ENCODE measurements at regions not wholly inside any gene's neighbourhood (a gene's known extent, or its start where the extent isn't known, plus 50 kb on each side); places are given as distances from the start of the nearest gene placed in this dataset.

DNA sequence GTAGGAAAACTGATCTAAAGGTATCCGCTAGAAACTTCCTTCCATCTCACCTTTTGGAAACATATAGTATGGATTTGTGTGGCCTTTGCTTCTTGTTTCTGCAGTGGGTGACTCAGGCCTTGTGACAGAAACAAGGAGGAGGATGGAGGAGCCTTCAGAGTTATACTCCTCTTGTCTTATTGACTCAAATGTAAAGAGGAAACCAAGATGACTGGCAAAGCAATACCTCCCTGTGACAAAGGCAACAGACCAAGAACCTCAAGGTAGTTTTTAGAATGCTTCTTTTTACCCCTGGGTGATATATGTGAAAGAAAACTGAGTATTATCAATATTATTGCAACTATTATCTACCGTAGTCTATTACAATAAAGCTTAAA lies 123.3 kb upstream of the SLIT3 start:
- no peaks in the 10 kb centered on the region for H3K27me3 Mint-ChIP-seq (ENCODE audit: unreplicated experiment)
- no peaks in the 10 kb centered on the region for H3K9me3 Mint-ChIP-seq (ENCODE audit: unreplicated experiment)
- TF ChIP-seq, protein P1, sequence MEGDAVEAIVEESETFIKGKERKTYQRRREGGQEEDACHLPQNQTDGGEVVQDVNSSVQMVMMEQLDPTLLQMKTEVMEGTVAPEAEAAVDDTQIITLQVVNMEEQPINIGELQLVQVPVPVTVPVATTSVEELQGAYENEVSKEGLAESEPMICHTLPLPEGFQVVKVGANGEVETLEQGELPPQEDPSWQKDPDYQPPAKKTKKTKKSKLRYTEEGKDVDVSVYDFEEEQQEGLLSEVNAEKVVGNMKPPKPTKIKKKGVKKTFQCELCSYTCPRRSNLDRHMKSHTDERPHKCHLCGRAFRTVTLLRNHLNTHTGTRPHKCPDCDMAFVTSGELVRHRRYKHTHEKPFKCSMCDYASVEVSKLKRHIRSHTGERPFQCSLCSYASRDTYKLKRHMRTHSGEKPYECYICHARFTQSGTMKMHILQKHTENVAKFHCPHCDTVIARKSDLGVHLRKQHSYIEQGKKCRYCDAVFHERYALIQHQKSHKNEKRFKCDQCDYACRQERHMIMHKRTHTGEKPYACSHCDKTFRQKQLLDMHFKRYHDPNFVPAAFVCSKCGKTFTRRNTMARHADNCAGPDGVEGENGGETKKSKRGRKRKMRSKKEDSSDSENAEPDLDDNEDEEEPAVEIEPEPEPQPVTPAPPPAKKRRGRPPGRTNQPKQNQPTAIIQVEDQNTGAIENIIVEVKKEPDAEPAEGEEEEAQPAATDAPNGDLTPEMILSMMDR (IDR thresholded peaks at IDR 0.05; ENCODE audit: partially characterized antibody, unreplicated experiment) = no peak
- peaks cover 4% of the 10 kb centered on the region for H3K4me1 Mint-ChIP-seq (ENCODE audit: low read depth, unreplicated experiment)
- no peak for DNase-seq
- H3K36me3 Mint-ChIP-seq (ENCODE audit: unreplicated experiment) = no peaks in the 10 kb centered on the region
- no peak overlapping the region for H3K4me3 Mint-ChIP-seq (ENCODE audit: unreplicated experiment)
- H3K27ac Mint-ChIP-seq (ENCODE audit: unreplicated experiment) = no peak overlapping the region

DNA sequence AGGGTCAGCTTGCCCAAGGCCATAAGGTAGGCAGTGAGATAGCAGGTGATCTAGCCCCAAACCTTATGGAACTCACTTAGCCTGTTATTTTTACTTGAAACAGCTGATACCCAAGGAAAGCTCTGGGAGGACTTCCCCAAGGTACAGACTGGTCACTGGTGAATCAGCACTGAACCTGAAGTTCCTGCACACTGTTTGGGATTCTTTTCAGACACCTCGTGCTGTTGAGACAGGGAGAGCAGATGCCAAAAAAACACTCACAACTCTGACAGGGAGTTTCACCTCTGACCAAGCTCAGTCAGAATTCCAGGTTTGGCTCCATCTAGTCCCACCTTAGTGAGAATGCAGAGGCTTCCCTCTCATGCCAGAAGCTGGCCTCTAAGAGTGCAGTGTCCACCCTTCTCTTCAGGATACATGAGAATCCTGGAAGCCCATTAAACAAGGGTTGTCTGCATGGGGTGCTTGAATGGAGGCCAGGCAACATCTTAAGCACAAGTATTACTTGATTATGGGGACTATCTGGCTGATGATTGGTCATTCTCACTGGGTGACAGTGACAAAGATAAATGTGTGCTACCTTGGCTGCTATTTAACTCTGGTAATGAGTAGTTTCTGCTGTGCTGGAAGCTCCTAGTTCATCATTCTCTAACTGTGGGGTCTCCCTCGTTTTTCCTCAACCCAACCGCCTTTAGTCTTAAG lies 122.8 kb upstream of the SLIT3 start:
- Mint-ChIP-seq H3K27ac (ENCODE audit: unreplicated experiment) (no peak overlapping the region), H3K27me3 (ENCODE audit: unreplicated experiment) (no peaks in the 10 kb centered on the region), H3K9me3 (ENCODE audit: unreplicated experiment) (no peaks in the 10 kb centered on the region), H3K4me3 (ENCODE audit: unreplicated experiment) (no peak overlapping the region), H3K4me1 (ENCODE audit: low read depth, unreplicated experiment) (peaks cover 4% of the 10 kb centered on the region), H3K36me3 (ENCODE audit: unreplicated experiment) (no peaks in the 10 kb centered on the region)
- DNase-seq = no peak
- TF ChIP-seq, protein P1 (IDR thresholded peaks at IDR 0.05; ENCODE audit: partially characterized antibody, unreplicated experiment) = no peak

DNA sequence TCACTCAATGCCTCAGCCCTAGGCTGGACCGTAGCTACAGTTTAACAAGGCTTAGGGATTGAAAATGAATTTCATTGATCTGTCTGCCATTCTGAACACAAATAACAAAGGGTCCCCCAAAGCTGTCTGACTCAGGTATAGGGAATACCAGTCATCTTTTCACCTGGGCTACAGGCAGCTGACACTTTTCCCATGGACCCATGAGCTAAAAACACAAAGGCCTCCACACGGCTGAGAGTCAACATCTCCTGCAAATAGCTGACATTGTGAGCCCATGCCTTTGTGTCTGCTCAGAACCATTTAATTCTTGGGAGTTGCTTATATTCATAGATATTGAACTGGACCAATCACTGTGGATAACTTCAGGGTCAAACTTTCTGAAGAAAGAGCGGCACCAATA lies 121.1 kb upstream of the SLIT3 start:
- Mint-ChIP-seq H3K9me3 (ENCODE audit: unreplicated experiment) (no peaks in the 10 kb centered on the region), H3K4me1 (ENCODE audit: low read depth, unreplicated experiment) (peaks cover 16% of the 10 kb centered on the region), H3K4me3 (ENCODE audit: unreplicated experiment) (no peak overlapping the region), H3K27me3 (ENCODE audit: unreplicated experiment) (no peaks in the 10 kb centered on the region), H3K27ac (ENCODE audit: unreplicated experiment) (no peak overlapping the region), H3K36me3 (ENCODE audit: unreplicated experiment) (no peaks in the 10 kb centered on the region)
- TF ChIP-seq, protein P1 (IDR thresholded peaks at IDR 0.05; ENCODE audit: partially characterized antibody, unreplicated experiment) = no peak
- no peak for DNase-seq

DNA sequence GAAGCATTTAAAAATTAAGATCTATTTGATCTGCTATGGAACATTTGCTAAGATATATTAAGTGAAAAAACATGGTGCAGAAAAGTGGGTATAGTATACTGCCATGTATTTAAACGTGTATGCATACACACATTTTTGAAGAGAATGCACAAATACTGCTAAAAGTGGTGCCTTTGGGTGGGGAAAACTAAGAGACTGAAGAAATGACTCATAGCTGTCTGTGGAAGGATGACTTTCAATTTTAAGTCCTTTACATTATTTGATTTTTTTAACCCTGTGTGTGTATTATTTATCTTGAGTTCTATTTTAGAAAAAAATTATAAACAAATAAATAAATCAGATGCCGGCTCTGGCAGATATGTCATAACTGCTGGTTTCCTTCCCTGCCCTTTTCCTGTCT lies 120.7 kb upstream of the SLIT3 start:
- no peak overlapping the region for H3K27ac Mint-ChIP-seq (ENCODE audit: unreplicated experiment)
- H3K27me3 Mint-ChIP-seq (ENCODE audit: unreplicated experiment) = no peaks in the 10 kb centered on the region

DNA sequence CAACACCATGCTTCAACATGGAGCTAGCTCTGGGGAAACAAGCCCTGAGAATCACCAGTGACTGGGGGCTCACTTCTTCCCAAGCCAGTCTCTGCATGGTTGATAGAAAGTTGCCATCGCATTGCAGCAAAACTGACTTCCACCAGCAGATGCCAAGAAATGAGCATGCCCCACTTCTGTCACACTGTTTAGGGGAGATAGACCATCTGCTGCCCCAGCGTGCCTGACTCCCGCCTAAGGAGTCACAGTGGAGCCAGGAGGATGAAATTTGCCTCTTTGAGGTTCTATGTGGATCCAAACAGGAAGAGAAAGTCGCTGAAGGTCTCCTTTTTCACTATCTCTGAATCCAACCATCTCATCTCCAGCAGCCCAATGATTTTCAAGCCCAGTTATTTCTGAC lies 116.7 kb upstream of the SLIT3 start:
- Mint-ChIP-seq H3K4me3 (ENCODE audit: unreplicated experiment) (no peak overlapping the region), H3K4me1 (ENCODE audit: low read depth, unreplicated experiment) (peaks cover 28% of the 10 kb centered on the region), H3K9me3 (ENCODE audit: unreplicated experiment) (peaks cover 6% of the 10 kb centered on the region), H3K27me3 (ENCODE audit: unreplicated experiment) (no peaks in the 10 kb centered on the region), H3K36me3 (ENCODE audit: unreplicated experiment) (no peaks in the 10 kb centered on the region), H3K27ac (ENCODE audit: unreplicated experiment) (no peak overlapping the region)
- TF ChIP-seq, protein P1 (IDR thresholded peaks at IDR 0.05; ENCODE audit: partially characterized antibody, unreplicated experiment) = no peak
- no peak for DNase-seq

More for the DNA sequence above, 120.7 kb upstream of the SLIT3 start:
- H3K4me1 Mint-ChIP-seq (ENCODE audit: low read depth, unreplicated experiment) = peaks cover 19% of the 10 kb centered on the region
- TF ChIP-seq, protein P1 (IDR thresholded peaks at IDR 0.05; ENCODE audit: partially characterized antibody, unreplicated experiment) = no peak
- H3K4me3 Mint-ChIP-seq (ENCODE audit: unreplicated experiment) = no peak overlapping the region
- H3K36me3 Mint-ChIP-seq (ENCODE audit: unreplicated experiment) = no peaks in the 10 kb centered on the region
- no peak for DNase-seq
- peaks cover 3% of the 10 kb centered on the region for H3K9me3 Mint-ChIP-seq (ENCODE audit: unreplicated experiment)
